Activated naive CD8-positive, alpha-beta T cell treated with anti-CD3 and anti-CD28 coated beads, Interleukin-2, amount 10 ng/mL, durations not matched to agents 7 days and 5 days (primary cell): ENCODE measurements at regions not wholly inside any gene's neighbourhood (a gene's known extent, or its start where the extent isn't known, plus 50 kb on each side); places are given as distances from the start of the nearest gene placed in this dataset.
"Not testable (repeated sequence)": the region's sequence is repeated elsewhere in the genome, so short reads cannot be mapped to it uniquely, and the experiment has no call there.

Experiments
- ATAC-seq: fragments of 150-1000 bp; cut with Tn5 transposase; one replicate; pipeline ENCODE4 v1.10.0; 2021; ENCODE audit warnings: low read depth, moderate library complexity
- POLR2A ChIA-PET: fragments of 350-600 bp; sonication (Branson Sonifier 250); formaldehyde crosslinking; loops from one replicate; lab custom pipeline; 2021; ENCODE audit warnings: antibody characterized with exemption; lab: Charles Lee
- DNase-seq: peaks from one replicate; pipeline ENCODE4 v3.0.0; 2021
- H3K27ac Mint-ChIP-seq: one replicate; pipeline ENCODE4 v1.8.0; 2022; ENCODE audit warnings: mild to moderate bottlenecking, mixed read lengths
- H3K27me3 Mint-ChIP-seq: one replicate; pipeline ENCODE4 v1.8.0; 2022; ENCODE audit warnings: mild to moderate bottlenecking, moderate library complexity, mixed read lengths
- H3K36me3 Mint-ChIP-seq: one replicate; pipeline ENCODE4 v1.8.0; 2021; ENCODE audit warnings: mild to moderate bottlenecking, mixed read lengths
- H3K4me1 Mint-ChIP-seq: one replicate; pipeline ENCODE4 v1.8.0; 2021; ENCODE audit warnings: mixed read lengths
- H3K4me3 Mint-ChIP-seq: one replicate; pipeline ENCODE4 v1.8.0; 2022; ENCODE audit warnings: mild to moderate bottlenecking, moderate library complexity, mixed read lengths
- H3K9me3 Mint-ChIP-seq: one replicate; pipeline ENCODE4 v1.8.0; 2021; ENCODE audit warnings: mixed read lengths

DNA sequence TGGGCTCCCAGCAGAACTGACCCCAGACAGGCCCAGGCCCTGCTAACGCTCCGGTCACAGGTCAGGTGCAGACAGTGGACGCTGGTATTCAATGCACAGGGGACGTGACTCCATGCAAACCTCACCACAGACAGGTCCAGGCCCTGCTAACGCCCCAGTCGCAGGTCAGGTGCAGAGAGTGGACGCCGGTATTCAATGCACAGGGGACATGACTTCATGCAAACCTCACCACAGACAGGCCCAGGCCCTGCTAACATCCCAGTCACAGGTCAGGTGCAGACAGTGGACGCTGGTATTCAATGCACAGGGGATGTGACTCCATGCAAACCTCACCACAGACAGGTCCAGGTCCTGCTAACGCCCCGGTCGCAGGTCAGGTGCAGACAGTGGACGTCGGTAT is 98.5 kb downstream of the SHOX start:
- H3K27ac Mint-ChIP-seq, POLR2A ChIA-PET, DNase-seq, H3K4me3 Mint-ChIP-seq, H3K27me3 Mint-ChIP-seq, ATAC-seq, H3K4me1 Mint-ChIP-seq, H3K36me3 Mint-ChIP-seq, H3K9me3 Mint-ChIP-seq: not testable (repeated sequence)

DNA sequence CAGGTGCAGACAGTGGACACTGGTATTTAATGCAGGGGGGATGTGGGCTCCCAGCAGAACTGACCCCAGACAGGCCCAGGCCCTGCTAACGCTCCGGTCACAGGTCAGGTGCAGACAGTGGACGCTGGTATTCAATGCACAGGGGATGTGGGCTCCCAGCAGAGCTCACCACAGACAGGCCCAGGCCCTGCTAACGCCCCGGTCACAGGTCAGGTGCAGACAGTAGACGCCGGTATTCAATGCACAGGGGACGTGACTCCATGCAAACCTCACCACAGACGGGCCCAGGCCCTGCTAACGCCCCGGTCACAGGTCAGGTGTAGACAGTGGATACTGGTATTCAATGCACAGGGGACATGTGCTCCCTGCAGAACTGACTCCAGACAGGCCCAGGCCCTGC is 98.0 kb downstream of the SHOX start:
- ATAC-seq, H3K36me3 Mint-ChIP-seq, H3K27me3 Mint-ChIP-seq, H3K9me3 Mint-ChIP-seq, H3K4me1 Mint-ChIP-seq, DNase-seq, H3K4me3 Mint-ChIP-seq, H3K27ac Mint-ChIP-seq, POLR2A ChIA-PET: not testable (repeated sequence)

DNA sequence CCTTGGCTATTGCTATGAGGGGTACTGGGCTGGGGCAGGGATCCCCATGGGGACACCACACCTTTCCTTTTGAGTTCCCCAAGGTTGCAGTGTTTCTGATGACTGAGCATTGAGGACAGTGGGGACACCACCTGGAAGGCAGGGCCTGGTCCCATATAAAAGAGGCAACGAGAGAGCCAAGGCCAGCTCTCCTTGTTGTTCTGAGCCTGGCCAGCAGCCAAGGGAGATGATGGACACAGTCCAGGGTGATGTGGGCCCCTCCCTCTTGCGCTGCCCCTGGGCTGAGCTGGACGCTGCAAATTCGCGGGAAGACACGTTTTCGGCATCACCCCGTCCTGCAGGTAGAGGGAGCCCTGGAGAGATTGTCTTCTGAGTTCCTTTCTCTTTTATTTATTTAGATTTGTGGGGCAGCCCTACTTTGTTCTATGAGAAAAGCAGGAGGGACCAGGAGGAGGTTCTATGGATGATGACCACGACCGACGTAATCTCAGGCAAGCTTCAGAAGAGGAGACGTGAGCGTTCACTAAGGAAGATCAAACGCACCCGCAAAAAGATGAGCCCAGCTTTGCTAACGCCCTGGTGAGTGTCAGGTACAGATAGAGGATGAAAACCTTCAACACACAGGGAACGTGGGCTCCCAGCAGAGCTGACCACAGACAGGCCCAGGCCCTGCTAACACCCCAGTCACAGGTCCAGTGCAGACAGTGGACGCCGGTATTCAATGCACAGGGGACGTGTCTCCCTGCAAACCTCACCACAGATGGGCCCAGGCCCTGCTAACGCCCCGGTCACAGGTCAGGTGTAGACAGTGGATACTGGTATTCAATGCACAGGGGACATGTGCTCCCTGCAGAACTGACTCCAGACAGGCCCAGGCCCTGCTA is 97.4 kb downstream of the SHOX start:
- POLR2A ChIA-PET: no interaction called here
- ATAC-seq: no peak
- DNase-seq: no peak
- H3K9me3 Mint-ChIP-seq: peaks cover 2% of the 10 kb centered on the region
- no peaks in the 10 kb centered on the region for H3K4me1 Mint-ChIP-seq
- H3K4me3 Mint-ChIP-seq: no peak overlapping the region
- H3K27ac Mint-ChIP-seq: no peak overlapping the region
- H3K27me3 Mint-ChIP-seq: no peaks in the 10 kb centered on the region
- peaks cover 1% of the 10 kb centered on the region for H3K36me3 Mint-ChIP-seq

DNA sequence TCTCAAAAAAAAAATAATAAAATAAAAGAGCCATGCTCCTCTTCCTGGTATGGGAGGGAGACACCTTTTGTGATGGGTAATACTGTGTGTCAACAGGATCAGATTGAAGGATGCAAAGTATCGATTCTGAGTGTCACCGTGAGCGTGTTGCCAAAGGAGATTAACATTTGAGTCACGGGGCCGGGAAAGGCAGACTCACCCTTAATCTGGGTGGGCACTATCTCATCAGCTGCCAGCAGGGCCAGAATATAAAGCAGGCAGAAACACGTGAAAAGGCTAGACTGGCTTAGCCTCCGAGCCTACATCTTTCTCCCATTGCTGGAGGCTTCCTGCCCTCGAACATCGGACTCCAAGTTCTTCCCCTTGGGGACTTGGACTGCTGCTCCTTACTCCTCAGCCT is 95.4 kb downstream of the SHOX start:
- H3K27me3 Mint-ChIP-seq: no peaks in the 10 kb centered on the region
- ATAC-seq (no peak), DNase-seq (no peak)
- POLR2A ChIA-PET: no interaction called here
- H3K36me3 Mint-ChIP-seq: peaks cover 1% of the 10 kb centered on the region
- H3K9me3 Mint-ChIP-seq: peaks cover 2% of the 10 kb centered on the region
- H3K27ac Mint-ChIP-seq: no peak overlapping the region
- H3K4me1 Mint-ChIP-seq: no peaks in the 10 kb centered on the region
- H3K4me3 Mint-ChIP-seq: no peak overlapping the region

DNA sequence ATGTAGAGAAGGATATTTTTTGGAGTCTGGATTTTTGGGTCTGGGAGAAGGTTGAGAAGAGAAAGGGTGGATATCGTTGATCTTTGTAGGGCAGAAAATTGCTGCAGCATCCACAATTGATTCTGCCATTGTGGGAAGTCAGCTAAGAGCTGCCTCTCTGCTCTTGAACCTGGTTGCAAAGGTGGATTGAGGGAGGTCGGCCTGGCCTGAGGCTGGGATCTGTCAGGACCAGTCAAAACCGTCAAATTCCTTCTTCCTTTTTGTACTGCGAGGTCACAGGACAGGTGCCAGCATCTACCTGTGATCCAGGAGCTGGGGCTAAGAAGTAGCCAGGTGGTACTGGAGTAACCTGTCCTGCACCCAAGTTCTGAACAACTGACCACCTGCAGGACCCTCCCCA is 93.7 kb downstream of the SHOX start:
- Mint-ChIP-seq H3K4me3 (no peak overlapping the region), H3K27ac (no peak overlapping the region), H3K27me3 (no peaks in the 10 kb centered on the region), H3K4me1 (no peaks in the 10 kb centered on the region), H3K36me3 (peaks cover 1% of the 10 kb centered on the region), H3K9me3 (peaks cover 2% of the 10 kb centered on the region)
- ATAC-seq: no peak
- POLR2A ChIA-PET: no interaction called here
- DNase-seq: no peak

DNA sequence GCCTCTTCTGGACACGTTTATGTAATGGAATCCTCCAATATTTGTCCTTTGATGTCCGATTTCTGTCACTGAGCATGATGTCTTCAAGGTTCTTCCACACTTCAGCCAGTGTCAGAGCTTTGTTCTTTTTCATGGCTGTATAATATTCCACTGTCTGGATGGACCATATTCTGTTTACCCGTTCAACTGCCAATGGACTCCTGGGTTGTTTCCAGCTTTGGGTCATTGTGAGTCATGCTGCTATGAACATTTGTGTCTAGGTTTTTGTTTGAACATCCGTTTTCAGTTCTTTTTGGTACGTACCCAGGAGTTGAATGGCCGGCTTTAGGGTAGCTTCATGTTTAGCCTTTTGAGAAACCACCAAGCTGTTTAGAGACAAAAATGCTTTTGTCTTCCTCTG is 93.2 kb downstream of the SHOX start:
- Mint-ChIP-seq H3K27ac (no peak overlapping the region), H3K4me3 (no peak overlapping the region), H3K9me3 (peaks cover 2% of the 10 kb centered on the region), H3K4me1 (no peaks in the 10 kb centered on the region), H3K27me3 (no peaks in the 10 kb centered on the region), H3K36me3 (peaks cover 1% of the 10 kb centered on the region)
- ATAC-seq (no peak), DNase-seq (no peak)
- POLR2A ChIA-PET: no interaction called here

DNA sequence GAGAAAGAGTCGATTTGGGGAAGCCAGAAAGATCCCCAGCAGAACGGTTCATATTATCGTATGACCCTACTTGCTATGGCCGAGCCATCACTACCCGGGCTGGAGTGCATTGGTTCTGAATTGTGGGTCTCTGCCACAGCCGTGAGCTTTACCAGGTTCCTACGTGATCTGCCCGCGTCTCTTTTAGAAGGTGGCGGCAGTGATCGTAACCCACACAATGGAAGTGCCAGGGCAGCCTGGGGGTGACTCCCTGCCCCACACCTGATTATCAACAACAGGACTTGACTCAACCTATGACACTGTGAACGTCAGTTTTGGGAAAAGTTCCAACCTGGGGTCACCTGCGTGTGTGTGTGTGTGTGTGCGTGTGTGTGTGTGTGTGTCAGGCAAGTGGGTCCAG is 90.8 kb downstream of the SHOX start:
- no peaks in the 10 kb centered on the region for H3K27me3 Mint-ChIP-seq
- H3K4me3 Mint-ChIP-seq: no peak overlapping the region
- peaks cover 6% of the 10 kb centered on the region for H3K9me3 Mint-ChIP-seq
- ATAC-seq (no peak), DNase-seq (no peak)
- POLR2A ChIA-PET: no interaction called here
- peaks cover 1% of the 10 kb centered on the region for H3K36me3 Mint-ChIP-seq
- no peaks in the 10 kb centered on the region for H3K4me1 Mint-ChIP-seq
- no peak overlapping the region for H3K27ac Mint-ChIP-seq

DNA sequence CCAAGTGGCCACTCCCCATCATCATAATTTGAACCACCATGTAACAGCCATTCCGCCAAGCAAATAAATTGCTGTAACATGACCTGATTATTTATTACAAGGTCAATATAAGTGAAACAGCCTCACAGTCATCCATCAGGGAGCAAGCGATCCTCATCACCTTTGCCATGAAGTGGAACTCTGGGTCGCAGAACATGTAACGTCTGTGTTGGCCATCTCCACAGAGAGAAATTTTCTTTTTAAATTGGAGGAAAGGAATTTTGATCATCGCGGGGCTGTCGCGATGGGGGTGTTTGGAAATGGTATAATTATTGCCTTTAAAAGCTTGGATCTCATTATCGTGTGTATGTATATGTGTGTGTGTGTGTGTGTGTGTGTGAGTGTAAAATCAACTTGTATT is 90.2 kb downstream of the SHOX start:
- POLR2A ChIA-PET: no interaction called here
- no peak overlapping the region for H3K4me3 Mint-ChIP-seq
- H3K36me3 Mint-ChIP-seq: peaks cover 1% of the 10 kb centered on the region
- H3K4me1 Mint-ChIP-seq: no peaks in the 10 kb centered on the region
- peaks cover 6% of the 10 kb centered on the region for H3K9me3 Mint-ChIP-seq
- no peaks in the 10 kb centered on the region for H3K27me3 Mint-ChIP-seq
- no peak for ATAC-seq
- H3K27ac Mint-ChIP-seq: no peak overlapping the region
- no peak for DNase-seq

DNA sequence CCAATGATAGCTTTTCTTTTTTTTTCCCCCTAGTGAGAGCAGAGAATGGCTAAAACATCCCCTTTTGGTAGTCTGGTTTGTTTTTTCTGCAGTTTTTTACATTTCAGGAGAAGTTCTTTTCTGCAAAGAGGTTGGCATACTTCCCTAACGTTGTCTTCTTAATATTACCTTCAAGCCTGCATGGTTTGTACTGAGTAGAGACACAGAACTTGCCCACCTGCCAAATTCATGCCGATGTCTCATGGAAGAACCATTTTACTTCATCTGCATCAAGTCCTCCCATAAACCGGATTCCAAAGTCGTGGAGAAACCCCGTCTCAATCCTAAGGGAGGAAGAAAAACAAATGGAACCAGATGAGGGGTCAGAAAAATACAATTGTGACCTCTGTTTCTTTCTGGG is 89.7 kb downstream of the SHOX start:
- Mint-ChIP-seq H3K36me3 (peaks cover under 1% of the 10 kb centered on the region), H3K27me3 (no peaks in the 10 kb centered on the region), H3K4me1 (no peaks in the 10 kb centered on the region), H3K4me3 (no peak overlapping the region), H3K27ac (no peak overlapping the region), H3K9me3 (peaks cover 4% of the 10 kb centered on the region)
- DNase-seq: no peak
- POLR2A ChIA-PET: no interaction called here
- no peak for ATAC-seq

DNA sequence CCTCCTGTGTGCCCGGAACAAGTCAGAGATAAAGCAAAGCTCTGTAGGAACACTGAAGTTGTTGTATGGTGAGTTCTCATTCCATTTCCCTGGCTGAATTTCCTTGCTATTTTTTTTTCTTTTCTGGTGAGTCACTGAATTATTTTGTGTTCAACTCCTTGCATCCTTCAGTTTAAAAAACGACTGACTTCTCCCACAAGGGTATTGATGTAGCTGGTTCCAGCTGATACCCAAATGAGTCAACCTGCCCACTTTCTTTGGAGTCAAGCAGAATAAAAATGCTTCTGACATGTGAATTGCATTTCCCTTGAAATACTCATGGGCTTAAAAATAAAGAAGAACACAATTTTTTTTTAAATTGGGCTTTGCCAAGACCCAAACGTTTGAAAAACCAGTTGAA is 85.5 kb downstream of the SHOX start:
- H3K9me3 Mint-ChIP-seq: peaks cover 9% of the 10 kb centered on the region
- no peak for ATAC-seq
- no peaks in the 10 kb centered on the region for H3K4me1 Mint-ChIP-seq
- no peaks in the 10 kb centered on the region for H3K27me3 Mint-ChIP-seq
- H3K4me3 Mint-ChIP-seq: no peak overlapping the region
- POLR2A ChIA-PET: no interaction called here
- H3K27ac Mint-ChIP-seq: no peak overlapping the region
- DNase-seq: no peak
- H3K36me3 Mint-ChIP-seq: no peaks in the 10 kb centered on the region

DNA sequence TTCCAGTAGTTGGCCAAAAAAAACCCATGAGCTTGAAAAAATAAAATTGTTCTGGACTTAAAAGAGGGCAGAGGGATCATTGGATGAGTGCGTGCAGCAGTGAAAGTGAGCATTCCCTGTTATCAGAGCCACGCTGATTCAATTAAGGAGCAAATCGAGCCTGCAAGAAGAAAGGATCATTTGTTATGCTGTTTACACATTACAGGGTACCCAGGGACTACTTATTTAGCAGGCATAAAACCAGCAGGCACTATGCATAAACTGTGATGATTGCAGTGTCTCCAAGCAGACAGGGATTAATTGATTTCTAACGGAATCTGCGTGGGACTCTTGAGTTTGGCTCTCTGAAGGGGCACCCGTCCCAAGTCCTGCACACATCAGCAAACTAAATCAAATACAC is 83.5 kb downstream of the SHOX start:
- Mint-ChIP-seq H3K27ac (no peak overlapping the region), H3K4me1 (no peaks in the 10 kb centered on the region), H3K9me3 (peaks cover 11% of the 10 kb centered on the region), H3K27me3 (no peaks in the 10 kb centered on the region), H3K4me3 (no peak overlapping the region), H3K36me3 (no peaks in the 10 kb centered on the region)
- ATAC-seq: no peak
- POLR2A ChIA-PET: no interaction called here
- no peak for DNase-seq
